Karpas-422 (cell line): ENCODE measurements at regions not wholly inside any gene's neighbourhood (a gene's known extent, or its start where the extent isn't known, plus 50 kb on each side); places are given as distances from the start of the nearest gene placed in this dataset.

Experiments
- DNase-seq: peaks from one replicate; pipeline ENCODE4 v3.0.0-alpha.2; 2015
- H2AFZ ChIP-seq: fragments of 200-600 bp; sonication (generic); 2 replicates; pipeline ENCODE4 v1.6.1; 2014; ENCODE audit warnings: antibody characterized with exemption, low read length, mixed read lengths
- H3K27ac ChIP-seq: fragments of 200-600 bp; sonication (generic); 2 replicates; pipeline ENCODE4 v1.5.1; 2014; ENCODE audit warnings: mild to moderate bottlenecking, low read length, moderate library complexity
- H3K27me3 ChIP-seq: fragments of 200-600 bp; sonication (generic); 2 replicates; pipeline ENCODE4 v1.6.1; 2014; ENCODE audit warnings: low read length, mixed read lengths
- H3K36me3 ChIP-seq: fragments of 200-600 bp; sonication (generic); 2 replicates; pipeline ENCODE4 v1.6.1; 2014; ENCODE audit warnings: low read length, mixed read lengths; ENCODE audit not compliant: insufficient read depth
- H3K4me1 ChIP-seq: fragments of 200-600 bp; sonication (generic); 2 replicates; pipeline ENCODE4 v1.6.1; 2014; ENCODE audit warnings: mild to moderate bottlenecking, low read length, mixed read lengths
- H3K4me2 ChIP-seq: fragments of 200-600 bp; sonication (generic); 2 replicates; pipeline ENCODE4 v1.6.1; 2014; ENCODE audit warnings: low read length, low read depth, mild to moderate bottlenecking; ENCODE audit not compliant: poor library complexity, severe bottlenecking
- H3K4me3 ChIP-seq: fragments of 200-600 bp; sonication (generic); 2 replicates; pipeline ENCODE4 v1.5.1; 2014; ENCODE audit warnings: mild to moderate bottlenecking, antibody characterized with exemption, low read length, mixed read lengths
- H3K79me2 ChIP-seq: fragments of 200-600 bp; sonication (generic); 2 replicates; pipeline ENCODE4 v1.6.1; 2014; ENCODE audit warnings: mild to moderate bottlenecking, low read length, mixed read lengths
- H3K9ac ChIP-seq: fragments of 200-600 bp; sonication (generic); 2 replicates; pipeline ENCODE4 v1.6.0; 2014; ENCODE audit warnings: low read length
- H3K9me2 ChIP-seq: fragments of 200-600 bp; sonication (generic), shearing (Covaris generic); replicated peaks from 2 replicates; pipeline ENCODE4 v1.6.0; 2014; ENCODE audit warnings: mild to moderate bottlenecking, low read length, moderate library complexity; ENCODE audit not compliant: insufficient read depth
- H3K9me3 ChIP-seq: fragments of 300-700, 200-600 bp; sonication (generic); 2 replicates; pipeline ENCODE4 v1.6.1; 2014; ENCODE audit warnings: low read length, mixed read lengths
- H4K20me1 ChIP-seq: fragments of 200-600 bp; sonication (generic); 2 replicates; pipeline ENCODE4 v1.6.1; 2014; ENCODE audit warnings: mild to moderate bottlenecking, antibody characterized with exemption, low read length, low read depth; ENCODE audit not compliant: insufficient read depth

DNA sequence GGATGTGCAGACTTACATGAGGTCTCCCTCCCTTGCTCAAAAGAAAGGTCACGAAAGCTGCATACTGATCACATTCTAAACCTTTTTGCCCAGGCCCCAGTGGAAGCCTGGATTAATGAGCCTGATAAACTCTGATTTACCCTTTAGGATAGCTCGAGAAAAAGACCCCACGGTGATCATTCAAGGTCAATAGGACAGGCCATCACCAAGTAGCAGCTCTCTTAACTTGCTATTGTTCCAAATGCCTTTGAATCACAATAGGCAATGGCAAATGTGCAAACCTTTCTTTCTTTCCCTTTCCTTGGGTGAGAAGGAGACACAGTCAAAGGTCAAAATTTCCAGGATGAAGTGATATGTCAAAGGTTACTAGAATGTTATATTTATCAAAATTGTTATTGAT, 327.3 kb downstream of the HDGFL1 start:
- Histone ChIP-seq H3K4me2 (no peak overlapping the region), H3K27ac (no peak overlapping the region), H3K9me2 (no peaks in the 10 kb centered on the region), H3K9me3 (peaks cover 6% of the 10 kb centered on the region; the same call in 1 of the 2 replicates), H3K79me2 (no peaks in the 10 kb centered on the region), H3K4me3 (no peak overlapping the region), H3K36me3 (no peaks in the 10 kb centered on the region), H2AFZ (no peak overlapping the region), H4K20me1 (no peaks in the 10 kb centered on the region), H3K9ac (no peak overlapping the region), H3K27me3 (no peaks in the 10 kb centered on the region), H3K4me1 (no peaks in the 10 kb centered on the region)
- DNase-seq = no peak

DNA sequence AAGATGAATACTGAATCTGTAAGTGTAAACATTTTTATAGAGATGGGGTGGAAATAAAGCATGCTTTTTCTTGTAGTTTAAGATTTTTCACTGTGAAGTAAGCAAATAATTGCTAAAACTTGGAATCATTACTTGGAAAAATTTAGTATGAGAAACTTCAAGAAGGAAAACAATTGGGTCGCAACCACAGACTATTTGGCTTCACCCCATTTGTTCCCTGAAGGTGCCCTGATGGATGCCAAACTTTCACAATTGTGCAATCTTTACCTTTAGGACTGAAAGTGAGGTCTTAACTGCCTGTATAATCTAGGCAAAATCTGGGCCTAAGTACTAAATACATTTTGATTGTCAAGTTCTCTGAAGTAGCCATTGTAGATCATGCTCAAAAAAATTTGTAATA, 330.1 kb downstream of the HDGFL1 start:
- Histone ChIP-seq H3K27me3 (no peaks in the 10 kb centered on the region), H3K9me2 (no peaks in the 10 kb centered on the region), H3K9ac (no peak overlapping the region), H3K36me3 (no peaks in the 10 kb centered on the region), H3K4me1 (no peaks in the 10 kb centered on the region), H3K79me2 (no peaks in the 10 kb centered on the region), H3K27ac (no peak overlapping the region), H3K4me2 (no peak overlapping the region), H3K4me3 (no peak overlapping the region), H2AFZ (no peak overlapping the region), H3K9me3 (peaks cover 3% of the 10 kb centered on the region; the same call in 1 of the 2 replicates), H4K20me1 (no peaks in the 10 kb centered on the region)
- DNase-seq = no peak

DNA sequence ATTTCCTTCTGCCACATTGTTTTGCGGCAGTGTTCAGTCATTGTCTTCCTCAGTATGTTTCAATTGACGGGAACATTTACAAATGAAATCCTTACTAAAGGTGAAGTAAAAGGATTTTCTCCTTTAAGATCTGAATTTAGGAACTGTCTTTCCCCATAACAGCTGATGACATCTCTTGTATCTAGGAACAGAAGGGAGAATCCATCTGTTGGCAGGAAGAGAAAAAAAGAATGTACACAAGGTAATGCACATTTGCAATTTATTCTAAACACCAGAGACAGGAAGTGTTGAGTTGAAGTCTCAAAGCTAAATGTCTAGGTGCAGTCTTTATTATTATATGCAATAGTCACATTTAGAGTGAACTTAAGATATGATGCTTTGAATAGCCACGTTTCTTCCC, 334.5 kb downstream of the HDGFL1 start:
- H3K9me3 ChIP-seq = 0 out of 2 replicates have a peak, but pooled peaks cover 3% of the 10 kb centered on the region
- H3K36me3 ChIP-seq = no peaks in the 10 kb centered on the region
- H3K9me2 ChIP-seq = no peaks in the 10 kb centered on the region
- no peak overlapping the region for H2AFZ ChIP-seq
- H3K27ac ChIP-seq = no peak overlapping the region
- DNase-seq = no peak
- no peak overlapping the region for H3K4me3 ChIP-seq
- no peaks in the 10 kb centered on the region for H3K27me3 ChIP-seq
- H3K4me1 ChIP-seq = no peaks in the 10 kb centered on the region
- H3K79me2 ChIP-seq = no peaks in the 10 kb centered on the region
- no peaks in the 10 kb centered on the region for H4K20me1 ChIP-seq
- no peak overlapping the region for H3K9ac ChIP-seq
- no peak overlapping the region for H3K4me2 ChIP-seq

DNA sequence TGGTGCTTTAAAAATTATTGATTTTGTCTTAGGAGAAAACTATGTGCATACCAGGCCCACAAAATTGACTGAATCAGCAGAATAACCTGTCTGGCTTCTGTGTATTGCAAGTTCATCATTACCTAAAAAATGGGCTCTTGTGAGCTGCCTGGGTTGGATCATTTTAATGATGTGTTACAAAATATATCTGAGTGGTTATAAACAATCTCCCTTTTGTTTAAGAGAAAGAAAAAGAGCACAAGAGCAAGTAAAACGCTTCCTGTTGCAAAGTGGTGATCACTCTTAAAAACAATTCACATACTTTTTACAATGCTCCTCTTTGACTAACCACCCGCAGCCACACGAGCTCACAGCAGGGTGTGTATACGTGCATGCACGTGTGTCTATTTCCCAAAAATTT, 335.1 kb downstream of the HDGFL1 start:
- no peak for DNase-seq
- no peak overlapping the region for H3K27ac ChIP-seq
- no peaks in the 10 kb centered on the region for H3K79me2 ChIP-seq
- H3K27me3 ChIP-seq = no peaks in the 10 kb centered on the region
- no peaks in the 10 kb centered on the region for H3K9me2 ChIP-seq
- no peaks in the 10 kb centered on the region for H4K20me1 ChIP-seq
- H3K36me3 ChIP-seq = no peaks in the 10 kb centered on the region
- no peaks in the 10 kb centered on the region for H3K4me1 ChIP-seq
- no peak overlapping the region for H3K9ac ChIP-seq
- 0 out of 2 replicates have a peak, but pooled peaks cover 3% of the 10 kb centered on the region for H3K9me3 ChIP-seq
- H3K4me2 ChIP-seq = no peak overlapping the region
- no peak overlapping the region for H2AFZ ChIP-seq
- H3K4me3 ChIP-seq = no peak overlapping the region

DNA sequence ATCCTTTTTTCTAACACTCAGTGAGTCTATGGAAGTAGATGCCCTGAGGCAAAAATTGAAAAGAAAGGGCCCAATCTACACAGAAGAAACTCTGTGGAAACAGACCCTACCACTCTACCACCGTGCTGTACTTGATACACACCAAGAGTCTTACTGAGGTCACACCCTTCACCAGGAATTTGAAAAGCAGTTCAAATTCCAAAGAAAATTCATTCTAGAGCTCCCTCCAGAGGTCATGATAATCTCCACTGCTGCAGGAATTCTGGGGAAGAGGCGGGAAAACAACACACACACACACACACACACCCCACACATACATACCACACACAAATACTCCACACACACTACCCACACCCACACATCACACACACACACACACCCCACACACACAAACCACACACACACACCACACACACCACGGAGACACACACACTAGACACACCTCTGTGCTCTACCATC, 336.8 kb downstream of the HDGFL1 start:
- no peaks in the 10 kb centered on the region for H3K9me2 ChIP-seq
- no peak for DNase-seq
- no peak overlapping the region for H3K9ac ChIP-seq
- no peaks in the 10 kb centered on the region for H3K27me3 ChIP-seq
- no peaks in the 10 kb centered on the region for H3K36me3 ChIP-seq
- no peak overlapping the region for H3K4me2 ChIP-seq
- H4K20me1 ChIP-seq = no peaks in the 10 kb centered on the region
- H3K9me3 ChIP-seq = 0 out of 2 replicates have a peak, but pooled peaks cover 3% of the 10 kb centered on the region
- H3K4me1 ChIP-seq = no peaks in the 10 kb centered on the region
- H3K4me3 ChIP-seq = no peak overlapping the region
- no peaks in the 10 kb centered on the region for H3K79me2 ChIP-seq
- no peak overlapping the region for H3K27ac ChIP-seq
- no peak overlapping the region for H2AFZ ChIP-seq

DNA sequence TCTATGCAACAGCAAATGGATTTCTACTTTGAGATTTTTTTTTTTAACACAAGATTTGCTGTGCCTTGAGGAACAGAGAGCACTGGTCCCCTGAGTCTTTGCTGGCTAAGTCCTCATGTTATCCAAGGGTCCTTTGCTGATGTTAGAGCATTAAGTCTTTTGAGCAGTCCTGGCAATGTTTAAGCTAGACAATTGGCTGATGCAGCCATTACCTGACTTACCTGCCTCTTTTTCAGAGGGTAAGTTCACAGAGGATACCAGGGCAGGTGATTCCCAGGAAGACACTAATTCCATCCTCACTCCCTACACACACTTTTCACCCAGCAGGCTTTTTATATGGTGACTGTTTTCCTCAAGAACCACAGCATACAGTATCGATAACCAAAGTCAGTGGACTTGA, 337.7 kb downstream of the HDGFL1 start:
- Histone ChIP-seq H3K79me2 (no peaks in the 10 kb centered on the region), H3K4me1 (no peaks in the 10 kb centered on the region), H3K27me3 (no peaks in the 10 kb centered on the region), H2AFZ (no peak overlapping the region), H3K9me3 (0 out of 2 replicates have a peak, but pooled peaks cover 3% of the 10 kb centered on the region), H4K20me1 (no peaks in the 10 kb centered on the region), H3K4me3 (no peak overlapping the region), H3K36me3 (no peaks in the 10 kb centered on the region), H3K9ac (no peak overlapping the region), H3K9me2 (no peaks in the 10 kb centered on the region), H3K4me2 (no peak overlapping the region), H3K27ac (no peak overlapping the region)
- no peak for DNase-seq

DNA sequence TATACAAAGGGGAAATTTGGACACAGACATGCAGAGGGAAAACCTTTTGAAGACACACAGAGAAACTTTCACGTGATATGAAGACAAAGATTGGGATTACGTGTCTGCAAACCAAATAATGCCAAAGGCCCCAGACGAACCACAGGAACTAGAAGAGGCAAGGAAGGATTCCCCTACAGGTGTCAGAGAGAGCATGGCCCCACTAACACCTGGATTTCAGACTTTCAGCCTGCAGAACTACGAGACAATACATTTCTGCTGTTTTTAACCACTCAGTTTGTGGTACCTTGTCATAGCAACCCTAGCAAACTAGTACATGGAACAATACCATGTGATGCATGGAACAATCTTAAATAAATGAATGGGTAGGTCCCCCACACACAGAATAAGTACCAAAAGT, 341.0 kb downstream of the HDGFL1 start:
- 0 out of 2 replicates have a peak, but pooled peaks cover 3% of the 10 kb centered on the region for H3K9me3 ChIP-seq
- no peaks in the 10 kb centered on the region for H3K79me2 ChIP-seq
- no peaks in the 10 kb centered on the region for H4K20me1 ChIP-seq
- H2AFZ ChIP-seq = no peak overlapping the region
- no peaks in the 10 kb centered on the region for H3K9me2 ChIP-seq
- no peaks in the 10 kb centered on the region for H3K36me3 ChIP-seq
- no peak for DNase-seq
- H3K27ac ChIP-seq = no peak overlapping the region
- H3K4me2 ChIP-seq = no peak overlapping the region
- H3K9ac ChIP-seq = no peak overlapping the region
- no peaks in the 10 kb centered on the region for H3K4me1 ChIP-seq
- no peak overlapping the region for H3K4me3 ChIP-seq
- no peaks in the 10 kb centered on the region for H3K27me3 ChIP-seq

DNA sequence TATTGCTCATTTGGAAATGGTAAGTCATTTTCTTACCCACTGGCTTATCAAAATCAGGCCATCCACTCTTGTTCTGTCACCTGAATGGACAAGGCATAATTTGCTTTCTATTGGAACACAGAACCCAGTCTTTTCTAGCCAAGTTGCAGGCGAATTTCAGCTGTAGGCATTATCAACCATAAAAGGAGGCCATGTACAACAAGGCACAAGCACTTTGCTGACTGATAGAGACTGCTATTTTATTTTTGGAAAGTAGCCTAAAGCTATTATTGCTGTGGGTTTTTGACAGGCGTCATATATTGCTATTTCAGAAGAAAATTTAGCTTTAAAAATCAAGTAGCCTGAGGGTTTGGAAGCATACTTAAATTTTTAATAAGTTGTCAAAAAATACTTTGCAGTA, 344.2 kb downstream of the HDGFL1 start:
- no peak overlapping the region for H2AFZ ChIP-seq
- H3K9me3 ChIP-seq = no peaks in the 10 kb centered on the region
- H3K27me3 ChIP-seq = no peaks in the 10 kb centered on the region
- H3K79me2 ChIP-seq = no peaks in the 10 kb centered on the region
- H3K27ac ChIP-seq = no peak overlapping the region
- no peaks in the 10 kb centered on the region for H3K36me3 ChIP-seq
- no peaks in the 10 kb centered on the region for H4K20me1 ChIP-seq
- no peak overlapping the region for H3K9ac ChIP-seq
- DNase-seq = no peak
- H3K4me2 ChIP-seq = no peak overlapping the region
- no peak overlapping the region for H3K4me3 ChIP-seq
- no peaks in the 10 kb centered on the region for H3K4me1 ChIP-seq
- H3K9me2 ChIP-seq = no peaks in the 10 kb centered on the region

DNA sequence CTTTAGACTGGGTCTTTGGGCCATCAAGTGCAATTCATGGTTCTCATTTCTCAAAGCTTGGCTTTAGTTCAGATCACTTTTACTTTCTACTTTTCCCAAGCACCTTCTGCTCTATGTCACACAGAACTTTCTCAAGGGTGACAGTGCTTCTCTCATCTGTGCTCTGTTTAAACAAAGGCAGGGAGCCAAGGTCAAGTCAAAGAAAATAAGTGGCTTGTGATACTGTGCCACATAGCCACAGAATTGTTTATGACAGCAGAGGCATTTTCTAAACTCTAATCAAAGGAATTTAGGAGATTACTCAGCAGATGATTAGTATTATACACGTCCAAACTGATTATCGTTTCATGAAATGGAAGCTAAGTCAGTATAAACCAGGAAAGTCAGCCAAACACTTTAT, 348.0 kb downstream of the HDGFL1 start:
- Histone ChIP-seq H3K9me2 (no peaks in the 10 kb centered on the region), H3K79me2 (no peaks in the 10 kb centered on the region), H3K4me1 (no peaks in the 10 kb centered on the region), H3K27me3 (no peaks in the 10 kb centered on the region), H4K20me1 (no peaks in the 10 kb centered on the region), H3K36me3 (no peaks in the 10 kb centered on the region), H3K9me3 (no peaks in the 10 kb centered on the region), H2AFZ (no peak overlapping the region), H3K27ac (no peak overlapping the region), H3K4me2 (no peak overlapping the region), H3K9ac (no peak overlapping the region), H3K4me3 (no peak overlapping the region)
- no peak for DNase-seq
